Tibial artery (tissue), 4 donors: ENCODE measurements at regions not wholly inside any gene's neighbourhood (a gene's known extent, or its start where the extent isn't known, plus 50 kb on each side); places are given as distances from the start of the nearest gene placed in this dataset.

Experiments
- DNase-seq, 2 donors: peaks; one replicate each; pipeline ENCODE4 v3.0.0-alpha.2; 2019
- H3K27ac ChIP-seq, 2 donors: fragments of 200-600 bp; sonication (generic) in 1 of 2; 1 replicate in 1 of 2; 2 replicates in 1 of 2; pipeline ENCODE4 v1.5.1; 2018 to 2019; ENCODE audit warnings: mild to moderate bottlenecking in 1 of 2
- H3K27me3 ChIP-seq, 2 donors: fragments of 200-600 bp; sonication (generic) in 1 of 2; one replicate each; pipeline versions ENCODE4 v1.5.1 to v1.6.0; 2016 to 2019
- H3K36me3 ChIP-seq, 3 donors: fragments of 200-600 bp; sonication (generic) in 2 of 3; one replicate each; pipeline ENCODE4 v1.5.1; 2016 to 2019; ENCODE audit warnings: mild to moderate bottlenecking in 2 of 3
- H3K4me1 ChIP-seq, 4 donors: fragments of 200-600 bp; sonication (generic) in 2 of 4; 1 replicate in 3 of 4; 2 replicates in 1 of 4; pipeline ENCODE4 v1.5.1; 2016 to 2019
- H3K4me3 ChIP-seq, 2 donors: fragments of 200-600 bp; sonication (generic) in 1 of 2; 1 replicate in 1 of 2; 2 replicates in 1 of 2; pipeline ENCODE4 v1.5.1; 2018 to 2019; ENCODE audit warnings: mild to moderate bottlenecking in 2 of 2
- H3K9me3 ChIP-seq, 3 donors: fragments of 200-600 bp; sonication (generic) in 1 of 3; one replicate each; pipeline ENCODE4 v1.5.1; 2016 to 2019
- CTCF ChIP-seq, 2 experiments: fragments of 200-600 bp in 1 of 2; fragments of 450-650 bp in 1 of 2; IDR thresholded peaks; one replicate each; pipeline ENCODE4 v1.5.1; 2017 to 2019; ENCODE audit warnings: antibody characterized with exemption in 2 of 2, mild to moderate bottlenecking in 1 of 2, moderate library complexity in 1 of 2
- intact Hi-C: fragments of 100-400 bp; cut with DNase I; formaldehyde crosslinking; loops from one replicate; pipeline ENCODE4 v1.15.0; 2023; ENCODE audit warnings: low total_unique reads

DNA sequence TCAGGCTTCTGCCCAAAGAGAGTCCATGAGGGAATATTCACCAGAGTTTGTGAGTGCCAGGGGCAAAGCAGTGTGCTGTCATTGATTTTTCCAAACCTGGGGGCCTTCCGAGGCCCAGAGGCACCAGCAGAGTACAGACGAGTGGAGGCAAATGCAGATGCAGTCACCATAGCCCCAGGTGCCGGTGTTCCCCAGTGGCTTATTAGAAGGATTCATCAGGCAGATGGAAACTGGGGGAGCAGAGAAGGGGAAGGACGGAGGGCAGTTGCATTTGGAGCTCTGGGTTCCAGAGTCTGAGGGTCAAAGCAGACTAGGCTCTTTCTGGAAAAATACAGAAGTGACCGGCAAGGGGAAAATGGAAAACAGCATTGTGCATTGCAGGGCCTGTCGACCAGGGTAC, 184.2 kb downstream of the ANKRD60 start:
- Histone ChIP-seq H3K4me3 (no peak overlapping the region), H3K9me3 (no peaks in the 10 kb centered on the region), H3K36me3 (no peaks in the 10 kb centered on the region), H3K27me3 (no peaks in the 10 kb centered on the region), H3K4me1 (peaks cover 0 to 9% (median 1%) of the 10 kb centered on the region in 4 donors), H3K27ac (no peak overlapping the region)
- no peak for TF ChIP-seq CTCF (IDR thresholded peaks at IDR 0.05)
- DNase-seq, result no peak
- intact Hi-C loops, result no loop called here

- no peak for DNase-seq
- Histone ChIP-seq H3K27ac (no peak overlapping the region), H3K4me3 (no peak overlapping the region), H3K4me1 (peaks cover 0 to 9% (median 3%) of the 10 kb centered on the region in 4 donors), H3K27me3 (no peaks in the 10 kb centered on the region), H3K9me3 (no peaks in the 10 kb centered on the region), H3K36me3 (no peaks in the 10 kb centered on the region)
- no peak for TF ChIP-seq CTCF (IDR thresholded peaks at IDR 0.05)
- intact Hi-C loops, result no loop called here
Observed at GRCh38 chr20:58043236-58044140, 185.0 kb downstream of the ANKRD60 start.

DNA sequence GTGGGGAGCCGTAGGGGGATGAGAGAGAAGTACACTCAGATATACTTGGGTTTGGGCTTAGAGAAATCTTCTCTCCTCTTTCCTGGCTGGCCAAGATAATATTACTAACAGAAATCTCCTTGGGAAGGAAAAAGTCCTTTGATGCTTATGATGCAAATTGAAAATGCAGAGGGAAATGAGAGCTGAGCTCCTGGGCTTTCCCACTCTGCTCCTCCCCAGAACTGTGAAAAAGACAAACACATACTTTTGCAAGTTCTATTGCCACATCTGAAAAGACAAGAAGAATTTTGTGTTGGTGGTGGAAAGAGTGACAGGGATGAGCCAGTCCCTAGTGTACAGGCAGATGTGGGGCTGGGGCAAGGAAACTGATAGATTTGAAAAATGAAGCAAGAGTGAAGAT, 185.9 kb downstream of the ANKRD60 start:
- no peak overlapping the region for H3K27ac ChIP-seq
- H3K4me3 ChIP-seq, result no peak overlapping the region
- no peak for DNase-seq
- TF ChIP-seq CTCF (IDR thresholded peaks at IDR 0.05), result no peak
- H3K4me1 ChIP-seq, result peaks cover 0 to 5% (median under 1%) of the 10 kb centered on the region in 4 donors
- no peaks in the 10 kb centered on the region for H3K36me3 ChIP-seq
- H3K27me3 ChIP-seq, result peaks cover 0 to 2% of the 10 kb centered on the region in 2 donors
- no peaks in the 10 kb centered on the region for H3K9me3 ChIP-seq
- intact Hi-C loops, result no loop called here

DNA sequence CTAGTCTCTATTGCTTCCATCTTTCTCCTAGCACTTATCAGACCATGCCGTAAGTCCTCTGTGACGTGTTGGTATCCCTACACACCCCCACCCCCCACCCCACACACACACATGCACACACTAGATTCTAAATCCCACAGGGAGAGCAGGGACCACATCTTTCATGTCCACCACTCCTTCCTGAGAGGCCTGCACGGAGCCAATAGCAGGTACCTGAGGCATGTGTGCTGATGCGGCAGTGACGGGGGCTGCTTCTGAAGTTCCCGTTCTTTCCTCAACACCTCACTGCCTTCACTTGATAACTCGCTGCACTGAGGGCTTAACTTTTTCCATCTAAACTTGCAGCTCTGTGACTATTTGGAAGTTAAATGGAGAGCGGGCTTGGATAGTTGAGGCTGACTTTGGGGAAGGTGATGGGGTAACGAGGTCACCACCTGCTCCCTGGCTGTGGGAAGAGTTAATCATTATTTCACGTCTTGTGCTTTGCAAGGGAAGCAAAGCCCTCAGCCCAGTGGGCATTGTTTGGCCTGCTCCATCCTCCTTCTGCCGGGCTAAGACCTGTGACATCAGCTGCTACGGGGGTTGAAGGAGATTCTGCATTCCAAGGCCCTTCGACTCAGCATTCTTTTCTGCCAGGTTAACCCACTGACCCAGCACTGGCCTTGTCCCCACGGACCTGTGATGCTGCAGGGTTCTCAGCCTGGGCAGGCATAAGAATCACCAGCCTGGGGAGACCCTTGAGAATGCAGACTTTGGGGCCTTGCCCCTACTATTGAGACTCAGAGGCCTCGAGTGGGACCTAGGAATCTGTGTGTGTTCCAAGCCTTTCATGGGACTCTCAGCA, 187.8 kb downstream of the ANKRD60 start:
- intact Hi-C loops, result no loop called here
- peaks cover 0 to 5% (median 0%) of the 10 kb centered on the region in 4 donors for H3K4me1 ChIP-seq
- H3K27ac ChIP-seq, result no peak overlapping the region
- TF ChIP-seq CTCF (IDR thresholded peaks at IDR 0.05), result no peak
- no peak for DNase-seq
- no peaks in the 10 kb centered on the region for H3K36me3 ChIP-seq
- H3K27me3 ChIP-seq, result peaks cover 0 to 2% of the 10 kb centered on the region in 2 donors
- H3K4me3 ChIP-seq, result no peak overlapping the region
- H3K9me3 ChIP-seq, result no peaks in the 10 kb centered on the region

GRCh38 chr20:58039274-58040092, 189.0 kb downstream of the ANKRD60 start:
- Histone ChIP-seq H3K36me3 (no peaks in the 10 kb centered on the region), H3K4me1 (peaks cover 0 to 5% (median 0%) of the 10 kb centered on the region in 4 donors), H3K27ac (no peak overlapping the region), H3K9me3 (no peaks in the 10 kb centered on the region), H3K27me3 (peaks cover 0 to 2% of the 10 kb centered on the region in 2 donors), H3K4me3 (no peak overlapping the region)
- intact Hi-C loops, result no loop called here
- no peak for DNase-seq
- no peak for TF ChIP-seq CTCF (IDR thresholded peaks at IDR 0.05)
